A673 (cell line): ENCODE measurements at regions not wholly inside any gene's neighbourhood (a gene's known extent, or its start where the extent isn't known, plus 50 kb on each side); places are given as distances from the start of the nearest gene placed in this dataset.

Source experiments
- CTCF ChIP-seq: fragments of 300-800, 200-600 bp; sonication (generic); conservative IDR thresholded peaks from 2 replicates; pipeline ENCODE4 v1.5.1; 2017; ENCODE audit warnings: low read depth, mild to moderate bottlenecking, antibody characterized with exemption, low read length, moderate library complexity, mixed read lengths
- EZH2 ChIP-seq: fragments of 200-600 bp; sonication (generic); IDR thresholded peaks from 2 replicates; pipeline ENCODE4 v1.6.1; 2017; ENCODE audit warnings: borderline replicate concordance, low read depth, mild to moderate bottlenecking, mixed read lengths, antibody characterized with exemption, low read length; ENCODE audit not compliant: poor library complexity, severe bottlenecking

- TF ChIP-seq CTCF: no peak
- no peak for TF ChIP-seq EZH2
Observed at GRCh38 chr2:111687911-111688310, 196.1 kb downstream of the ANAPC1 start.
